Lower leg skin (tissue), 4 donors: ENCODE measurements at regions not wholly inside any gene's neighbourhood (a gene's known extent, or its start where the extent isn't known, plus 50 kb on each side); places are given as distances from the start of the nearest gene placed in this dataset.

Source experiments
- DNase-seq, 2 donors: peaks; one replicate each; pipeline ENCODE4 v3.0.0-alpha.2; 2019; ENCODE audit warnings: low spot score in 2 of 2
- H3K4me3 ChIP-seq: fragments of 200-600 bp; sonication (generic); 2 replicates; pipeline ENCODE4 v1.5.1; 2017; ENCODE audit warnings: mild to moderate bottlenecking, low read depth; ENCODE audit not compliant: poor library complexity, severe bottlenecking
- POLR2A ChIP-seq, 2 donors: fragments of 450-650 bp; IDR thresholded peaks; one replicate each; pipeline ENCODE4 v1.6.1; 2016 to 2017; ENCODE audit warnings: antibody characterized with exemption in 2 of 2, mild to moderate bottlenecking in 1 of 2, moderate library complexity in 1 of 2
- WGBS, 2 donors: methylation state at CpG; one replicate each; pipeline ENCODE4 v1.1.5; 2018; 5-methylcytosine and 5-hydroxymethylcytosine counted together
- intact Hi-C: fragments of 100-400 bp; cut with DNase I; formaldehyde crosslinking; loops from one replicate; pipeline ENCODE4 v1.15.0; 2023; ENCODE audit warnings: low total_unique reads
- TF ChIP-seq, protein P1 (sequence below), 3 donors: fragments of 450-650 bp; IDR thresholded peaks; one replicate each; pipeline ENCODE4 v1.5.1; 2016; ENCODE audit warnings: antibody characterized with exemption in 3 of 3, mild to moderate bottlenecking in 3 of 3, moderate library complexity in 2 of 3

GRCh38 chr18:22267697-22268096 is 98.3 kb downstream of the GATA6 start:
- WGBS, 2 donors = 72 to 73% methylated on average over 8 of the region's 8 CpGs
- TF ChIP-seq POLR2A (IDR thresholded peaks at IDR 0.05) = no peak
- no peak for DNase-seq
- intact Hi-C loops = no loop called here
- H3K4me3 ChIP-seq = no peak overlapping the region

DNA sequence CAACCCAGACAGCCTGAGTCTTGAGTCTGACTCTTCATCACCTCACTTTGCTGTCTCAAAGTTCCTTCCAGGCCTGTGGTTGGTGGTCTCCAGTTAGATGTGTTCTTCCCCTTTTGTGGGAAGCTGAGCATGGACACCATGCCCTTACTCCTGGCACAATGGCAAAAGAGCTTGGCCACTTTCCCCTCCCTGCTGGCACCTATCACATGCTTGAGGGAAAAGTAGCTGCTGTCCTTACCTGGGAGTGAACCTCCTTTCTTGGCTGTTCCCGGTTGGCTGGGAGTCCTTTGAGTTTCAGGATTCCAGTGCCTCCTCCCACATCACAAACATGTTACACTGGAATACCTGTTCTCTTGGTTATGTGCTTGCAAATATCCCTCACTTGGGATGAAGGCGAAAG is 97.8 kb downstream of the GATA6 start:
- H3K4me3 ChIP-seq = no peak overlapping the region
- DNase-seq = no peak
- intact Hi-C loops = no loop called here
- WGBS, 2 donors = 75 to 80% methylated on average over 2 of the region's 2 CpGs
- TF ChIP-seq, protein P1, sequence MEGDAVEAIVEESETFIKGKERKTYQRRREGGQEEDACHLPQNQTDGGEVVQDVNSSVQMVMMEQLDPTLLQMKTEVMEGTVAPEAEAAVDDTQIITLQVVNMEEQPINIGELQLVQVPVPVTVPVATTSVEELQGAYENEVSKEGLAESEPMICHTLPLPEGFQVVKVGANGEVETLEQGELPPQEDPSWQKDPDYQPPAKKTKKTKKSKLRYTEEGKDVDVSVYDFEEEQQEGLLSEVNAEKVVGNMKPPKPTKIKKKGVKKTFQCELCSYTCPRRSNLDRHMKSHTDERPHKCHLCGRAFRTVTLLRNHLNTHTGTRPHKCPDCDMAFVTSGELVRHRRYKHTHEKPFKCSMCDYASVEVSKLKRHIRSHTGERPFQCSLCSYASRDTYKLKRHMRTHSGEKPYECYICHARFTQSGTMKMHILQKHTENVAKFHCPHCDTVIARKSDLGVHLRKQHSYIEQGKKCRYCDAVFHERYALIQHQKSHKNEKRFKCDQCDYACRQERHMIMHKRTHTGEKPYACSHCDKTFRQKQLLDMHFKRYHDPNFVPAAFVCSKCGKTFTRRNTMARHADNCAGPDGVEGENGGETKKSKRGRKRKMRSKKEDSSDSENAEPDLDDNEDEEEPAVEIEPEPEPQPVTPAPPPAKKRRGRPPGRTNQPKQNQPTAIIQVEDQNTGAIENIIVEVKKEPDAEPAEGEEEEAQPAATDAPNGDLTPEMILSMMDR (IDR thresholded peaks at IDR 0.05) = no peak
- no peak for TF ChIP-seq POLR2A (IDR thresholded peaks at IDR 0.05)

GRCh38 chr18:22265838-22266237 is 96.4 kb downstream of the GATA6 start:
- intact Hi-C loops = no loop called here
- H3K4me3 ChIP-seq = no peak overlapping the region
- no peak for DNase-seq
- 88 to 89% methylated on average over 4 of the region's 4 CpGs for WGBS, 2 donors
- TF ChIP-seq POLR2A (IDR thresholded peaks at IDR 0.05) = no peak
- TF ChIP-seq, protein P1 (IDR thresholded peaks at IDR 0.05) = no peak

GRCh38 chr18:22260208-22260820 is 90.9 kb downstream of the GATA6 start:
- H3K4me3 ChIP-seq = no peak overlapping the region
- DNase-seq = no peak
- 79 to 81% methylated on average over 8 of the region's 8 CpGs for WGBS, 2 donors
- intact Hi-C loops = no loop called here
- TF ChIP-seq, protein P1 (IDR thresholded peaks at IDR 0.05) = no peak
- no peak for TF ChIP-seq POLR2A (IDR thresholded peaks at IDR 0.05)

- no peak overlapping the region for H3K4me3 ChIP-seq
- intact Hi-C loops = no loop called here
- 77 to 79% methylated on average over 5 of the region's 5 CpGs for whole genome bisulfite sequencing, 2 donors
- DNase-seq = no peak
- TF ChIP-seq POLR2A (IDR thresholded peaks at IDR 0.05) = no peak
- TF ChIP-seq, protein P1 (IDR thresholded peaks at IDR 0.05) = no peak
Observed at GRCh38 chr18:22257022-22257543, 87.7 kb downstream of the GATA6 start.

GRCh38 chr18:22254088-22254487 is 84.7 kb downstream of the GATA6 start:
- no peak for DNase-seq
- 38 to 55% methylated on average over 11 of the region's 11 CpGs for WGBS, 2 donors
- intact Hi-C loops = no loop called here
- no peak overlapping the region for H3K4me3 ChIP-seq
- TF ChIP-seq, protein P1 (IDR thresholded peaks at IDR 0.05) = no peak
- TF ChIP-seq POLR2A (IDR thresholded peaks at IDR 0.05) = no peak
